Stimulated activated CD4-positive, alpha-beta T cell treated with anti-CD3 and anti-CD28 coated beads, Interleukin-12 subunit alpha, Interleukin-12 subunit beta, amount 100 ng/mL, for 24 hours (primary cell): ENCODE measurements at regions not wholly inside any gene's neighbourhood (a gene's known extent, or its start where the extent isn't known, plus 50 kb on each side); places are given as distances from the start of the nearest gene placed in this dataset.

Experiments used
- DNase-seq, 2 experiments: peaks; one replicate each; pipeline ENCODE4 v3.0.0-alpha.2; 2020; ENCODE audit warnings: low read depth in 2 of 2

DNA sequence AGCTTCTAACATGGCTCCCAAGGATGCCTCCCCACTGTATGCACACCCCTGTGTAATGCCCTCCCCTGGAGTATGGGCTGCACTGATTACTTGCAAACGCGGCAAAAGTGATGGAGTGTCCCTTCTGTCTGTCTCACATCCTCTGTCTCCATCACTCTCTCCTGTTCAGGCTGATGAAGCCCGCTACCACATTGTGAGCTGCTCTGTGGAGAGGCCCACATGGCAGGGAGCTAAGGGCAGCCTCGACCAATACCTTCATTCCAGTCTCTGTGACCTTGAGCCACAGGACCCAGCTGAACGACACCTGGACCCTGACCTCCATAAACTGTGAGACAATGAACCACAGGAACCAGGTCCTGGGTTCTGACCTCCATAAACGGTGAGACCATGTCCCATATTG is 154.1 kb upstream of the ETV3 start:
- no peak for DNase-seq

DNA sequence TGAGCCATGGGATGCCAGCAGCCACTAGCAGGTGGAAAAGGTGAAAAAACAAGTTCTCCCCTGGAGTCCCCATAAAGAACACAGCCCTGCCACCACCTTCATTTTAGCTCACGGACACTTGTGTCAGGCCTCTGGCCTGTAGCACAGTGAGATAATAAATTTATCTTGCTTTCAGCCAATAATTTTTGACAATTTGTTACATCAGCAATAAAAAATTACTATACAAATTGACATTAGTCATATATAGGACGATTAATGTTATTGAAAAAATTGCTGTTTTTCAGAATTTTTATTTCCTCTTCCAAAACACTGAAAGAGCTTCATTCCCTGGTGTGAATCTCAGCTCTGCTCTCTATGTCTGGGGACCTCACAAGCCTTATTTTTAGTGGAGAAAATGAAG is 152.9 kb upstream of the ETV3 start:
- no peak for DNase-seq

DNA sequence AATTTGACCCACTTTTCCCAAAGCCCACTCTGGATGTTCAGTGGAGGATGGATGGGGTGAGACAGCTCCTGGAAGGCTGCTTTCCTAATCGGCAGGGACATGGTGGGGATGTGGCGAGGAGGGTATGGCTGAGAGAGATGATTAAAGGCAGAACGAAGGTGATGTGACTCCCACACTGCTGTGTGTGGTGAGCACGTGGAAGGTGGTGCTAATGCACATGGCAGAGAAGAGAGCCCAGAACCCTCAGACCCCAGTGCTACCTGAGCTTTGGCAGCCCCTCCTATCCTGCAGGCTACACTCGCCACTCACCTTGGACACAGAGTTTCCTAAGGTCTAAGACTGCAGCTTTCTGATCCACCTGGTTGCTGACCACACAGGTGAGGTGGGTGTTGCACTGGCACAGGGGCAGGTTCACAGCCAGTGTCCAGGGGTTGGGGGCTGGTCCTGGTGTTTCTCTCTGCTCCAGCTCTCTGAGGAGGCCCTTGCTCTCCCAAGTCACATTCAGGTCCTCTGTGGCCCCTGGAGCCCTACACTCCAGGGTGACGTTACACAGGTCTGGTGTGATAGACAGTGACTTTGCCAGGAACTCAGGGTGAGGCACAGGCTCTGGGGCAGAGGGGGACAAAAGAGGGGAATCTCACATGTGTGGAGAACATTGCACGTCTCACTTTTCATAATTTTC is 151.4 kb upstream of the ETV3 start:
- DNase-seq = no peak

DNA sequence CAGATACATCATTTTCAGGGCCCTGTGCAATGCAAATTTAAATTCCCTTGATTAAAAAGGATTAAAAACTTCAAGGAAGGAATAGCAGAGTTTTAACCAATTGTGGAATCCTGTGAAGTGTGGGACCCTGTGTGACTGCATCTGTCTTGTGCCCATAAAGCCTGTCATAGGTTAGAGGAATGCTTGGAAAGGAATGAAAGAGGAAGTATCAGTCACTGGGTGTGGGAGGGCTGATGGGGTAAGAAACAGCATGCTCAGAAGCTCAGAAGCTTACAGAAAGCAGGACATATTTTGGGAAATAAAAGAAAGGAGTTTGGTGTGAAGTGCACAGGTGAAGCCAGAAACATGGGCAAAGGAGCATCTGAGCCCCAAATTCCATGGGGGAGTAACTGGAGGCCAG is 150.8 kb upstream of the ETV3 start:
- DNase-seq = no peak

DNA sequence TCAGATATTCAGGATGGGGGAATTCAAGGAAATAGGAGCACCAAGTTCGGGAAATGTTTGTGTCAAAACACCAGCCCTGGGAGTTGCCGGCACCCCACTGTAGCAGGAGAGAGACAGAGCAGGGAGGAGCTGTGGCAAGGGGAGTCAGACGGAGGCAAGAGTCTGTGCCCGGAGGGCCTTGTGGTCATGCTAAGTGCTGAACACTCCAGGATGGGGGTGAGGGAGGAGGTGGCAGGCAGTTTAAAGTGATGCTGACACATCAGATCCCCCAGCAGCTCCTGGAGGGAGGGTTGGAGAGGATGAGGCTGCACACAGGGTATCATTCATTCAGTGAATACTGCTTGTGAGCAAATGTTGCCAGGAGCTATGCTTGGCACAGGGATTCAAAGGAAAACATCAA is 150.3 kb upstream of the ETV3 start:
- no peak for DNase-seq

DNA sequence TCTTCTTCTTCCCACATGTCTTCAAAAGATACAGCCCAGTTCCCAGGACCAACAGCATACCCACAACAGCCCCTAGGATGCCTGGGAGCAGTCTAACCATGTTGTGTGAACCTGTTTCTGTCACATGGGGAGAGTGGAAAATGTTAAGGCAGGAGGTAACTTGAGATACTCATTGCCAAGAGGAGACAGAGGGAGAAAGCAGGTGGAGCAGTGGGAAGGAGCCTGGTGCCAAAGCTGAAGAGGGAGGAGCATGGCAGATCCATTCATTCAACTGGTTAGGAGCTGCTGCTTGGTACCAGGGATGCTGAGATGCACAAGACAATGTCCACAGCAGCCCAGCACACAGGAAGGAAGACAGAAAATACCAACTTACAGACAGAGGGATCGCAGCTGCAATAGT is 149.8 kb upstream of the ETV3 start:
- no peak for DNase-seq

DNA sequence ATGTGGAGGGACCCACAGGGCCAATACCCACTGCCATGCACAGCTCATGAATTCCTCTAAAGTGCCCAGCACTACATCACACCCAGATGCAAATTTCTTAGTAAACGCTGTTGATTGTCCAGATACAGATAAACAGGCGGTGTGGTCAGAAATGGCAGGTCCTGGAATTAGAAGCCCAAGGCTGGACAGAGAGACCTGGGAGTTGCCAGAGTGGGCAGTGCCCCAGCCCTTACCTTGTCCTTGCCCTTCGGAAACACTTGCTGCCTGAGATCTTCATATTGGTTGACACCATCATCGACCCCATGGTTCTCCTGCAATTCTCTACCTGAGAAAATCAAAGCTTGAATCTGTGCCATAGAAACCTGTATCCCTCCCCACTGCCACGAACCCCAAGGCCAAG is 149.3 kb upstream of the ETV3 start:
- no peak for DNase-seq

DNA sequence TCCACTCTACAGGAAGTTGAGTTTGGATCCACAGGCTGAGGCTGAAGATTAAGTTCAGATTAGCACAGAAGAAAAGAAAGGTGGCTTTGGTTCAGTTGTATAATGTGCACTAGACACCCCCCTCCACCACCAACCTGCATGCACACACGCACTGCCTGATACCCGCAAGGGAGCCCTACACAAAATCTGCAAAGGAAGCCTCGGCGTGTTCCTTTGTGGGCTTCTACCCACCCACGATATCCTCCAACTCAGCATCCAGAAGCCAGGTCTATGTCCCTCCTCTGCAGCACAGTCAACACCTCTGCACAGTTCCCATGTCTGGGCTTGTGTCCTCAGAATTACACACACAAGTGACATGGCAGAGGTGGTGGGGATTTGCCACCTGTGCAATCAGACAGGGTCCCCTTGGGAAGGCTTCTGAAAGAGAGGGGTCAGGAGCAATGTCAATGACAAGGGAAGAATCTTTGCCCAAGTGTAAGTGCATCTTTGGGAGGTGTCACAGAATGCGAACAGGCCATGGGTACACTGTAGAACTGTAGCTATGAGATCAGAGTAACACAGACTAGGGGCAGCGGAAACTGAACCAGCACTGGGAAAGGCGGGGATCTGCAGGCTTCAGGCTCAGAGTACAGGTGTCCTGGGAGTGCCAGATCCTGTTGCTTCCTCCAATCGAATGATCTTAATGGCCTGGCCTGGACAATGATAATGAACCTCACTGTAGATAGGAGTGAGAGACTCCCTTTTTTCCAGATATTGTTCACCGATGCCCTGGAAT is 148.6 kb upstream of the ETV3 start:
- no peak for DNase-seq

DNA sequence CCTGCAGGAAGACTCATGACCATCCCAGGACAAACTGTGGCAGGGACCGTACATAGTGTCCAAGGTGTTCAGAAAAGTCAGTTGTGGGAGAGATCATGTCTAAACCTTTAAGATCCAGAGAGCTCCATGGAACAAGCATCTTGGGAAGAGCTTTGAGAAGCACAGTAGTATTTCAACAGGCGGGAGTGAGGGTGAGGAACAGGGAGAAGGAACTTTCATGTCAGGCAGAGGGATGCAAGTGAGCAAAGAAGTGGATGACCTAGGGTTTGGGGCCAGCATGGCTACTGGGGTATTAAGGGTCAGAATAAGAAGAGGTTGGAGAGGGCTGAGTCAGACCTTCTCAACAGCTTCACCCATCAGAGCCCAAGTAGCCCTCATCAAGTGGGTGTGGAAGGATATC is 147.9 kb upstream of the ETV3 start:
- DNase-seq = no peak

DNA sequence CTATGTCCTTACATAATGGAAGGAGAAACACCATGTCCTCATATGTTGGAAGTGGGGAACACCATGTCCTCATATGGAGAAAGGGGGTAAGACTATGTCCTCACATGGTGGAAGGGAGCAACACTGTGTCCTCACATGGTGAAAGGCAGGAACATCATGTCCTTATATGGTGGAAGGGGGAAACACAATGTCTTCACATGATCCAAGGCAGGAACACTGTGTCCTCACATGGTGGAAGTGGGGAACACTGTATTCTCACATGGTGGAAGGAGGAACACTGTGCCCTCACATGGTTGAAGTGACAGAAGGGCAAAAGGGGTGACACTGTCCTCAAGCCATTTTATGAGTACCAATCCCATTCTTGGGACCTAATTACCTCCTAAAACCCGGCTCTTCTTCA is 146.3 kb upstream of the ETV3 start:
- DNase-seq = no peak

DNA sequence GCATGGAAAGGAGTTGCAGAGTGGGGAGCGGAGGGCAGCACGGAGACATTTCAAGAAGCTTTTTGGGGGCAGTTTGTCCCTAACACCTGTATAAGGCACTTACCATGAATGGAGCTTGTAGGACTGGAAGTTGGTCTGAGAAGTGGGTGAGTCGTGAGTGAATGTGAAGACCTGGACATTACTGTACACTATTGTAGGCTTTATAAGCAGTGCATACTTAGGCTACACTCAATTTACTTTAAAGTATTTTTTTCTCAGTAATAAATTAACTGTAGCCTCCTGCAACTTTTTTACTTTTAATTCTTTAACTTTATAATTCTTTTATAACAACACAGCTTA is 141.6 kb upstream of the ETV3 start:
- DNase-seq = no peak

DNA sequence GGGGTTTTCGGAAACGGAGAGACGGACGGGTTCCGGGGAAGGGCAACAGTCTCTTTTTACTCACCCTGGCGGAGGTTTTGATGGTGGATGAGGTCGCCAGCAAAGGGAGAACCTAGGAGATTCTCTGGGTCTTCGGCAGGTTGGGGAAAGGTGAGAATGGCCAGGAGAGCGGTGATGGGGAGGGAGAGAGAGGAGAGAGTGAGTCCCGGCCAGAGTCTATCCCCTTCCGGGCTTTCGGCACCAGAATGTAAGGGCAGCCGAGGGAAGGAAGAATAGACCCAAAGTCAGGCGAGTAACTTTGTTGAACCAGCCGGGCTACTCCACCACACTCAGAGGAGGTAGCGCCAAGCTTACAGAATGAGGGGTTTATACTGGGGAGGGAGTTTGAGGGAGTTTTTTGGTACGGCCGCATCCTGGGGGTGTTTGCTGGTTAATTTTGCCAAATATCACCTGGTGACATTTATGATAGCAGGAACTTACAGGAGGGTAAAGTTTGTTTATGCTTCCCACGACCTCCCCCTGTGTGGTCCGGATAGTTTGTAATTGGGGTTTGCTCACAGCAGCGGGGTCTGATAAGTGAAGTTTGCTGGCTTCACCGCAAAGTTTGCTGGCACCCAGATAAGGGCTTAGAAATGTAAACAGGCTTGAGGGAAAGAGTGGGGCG is 141.1 kb upstream of the ETV3 start:
- no peak for DNase-seq

DNA sequence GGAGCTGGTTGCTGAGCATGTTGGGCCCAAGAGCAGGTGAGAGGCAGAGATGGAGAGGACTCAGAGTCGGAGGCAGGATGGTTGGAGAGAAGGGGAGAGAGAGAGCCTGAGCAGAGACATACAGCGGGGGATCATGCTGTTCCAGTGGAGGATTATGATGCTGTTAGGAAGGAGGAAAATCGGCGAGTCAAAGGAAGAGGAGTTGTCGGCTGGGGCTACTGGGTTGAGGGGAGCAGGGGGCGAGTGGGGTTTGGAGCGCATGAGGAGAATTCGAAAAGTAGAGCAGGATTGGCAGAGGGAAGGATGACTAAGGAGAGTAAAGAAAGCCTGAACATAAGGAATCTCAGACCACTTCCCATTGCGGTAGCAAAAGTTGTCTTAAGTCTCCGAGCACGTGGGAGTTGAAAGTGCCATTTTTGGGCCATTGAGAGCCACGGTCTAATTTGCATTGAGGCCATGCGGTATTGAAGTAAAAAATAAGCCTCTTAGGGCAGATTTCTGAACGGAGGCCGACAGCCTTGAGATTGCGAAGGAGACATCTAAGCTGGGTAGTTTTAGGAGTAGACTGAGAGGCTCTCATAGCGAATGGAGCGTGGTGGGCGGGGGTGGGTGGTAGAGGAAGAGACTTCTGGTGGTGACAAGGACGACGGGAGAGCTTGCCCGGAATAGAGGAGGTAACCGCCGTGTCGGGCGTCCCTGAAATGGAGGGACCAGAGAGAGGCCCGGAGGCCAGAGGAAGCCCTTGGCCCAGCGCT is 140.4 kb upstream of the ETV3 start:
- DNase-seq = no peak

DNA sequence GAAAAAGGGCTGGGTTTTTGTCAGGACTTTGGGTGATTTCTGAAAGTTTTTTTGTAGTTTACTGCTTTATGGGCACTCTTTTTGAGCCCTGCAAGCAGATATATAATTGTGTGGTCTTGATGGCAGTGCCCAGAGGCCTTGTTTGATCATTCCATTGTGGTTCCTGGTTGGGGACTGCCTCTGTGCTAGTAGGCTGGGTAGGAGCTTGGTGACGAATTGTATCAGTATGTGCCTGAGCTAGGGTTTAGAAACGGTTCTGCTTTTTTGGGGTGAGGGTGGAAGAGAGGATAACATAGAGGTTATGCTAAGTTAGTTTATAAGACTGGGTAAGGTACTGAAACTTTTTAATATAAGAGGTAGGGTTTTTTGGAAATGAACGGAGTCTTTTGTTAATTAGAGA is 139.7 kb upstream of the ETV3 start:
- DNase-seq = no peak

DNA sequence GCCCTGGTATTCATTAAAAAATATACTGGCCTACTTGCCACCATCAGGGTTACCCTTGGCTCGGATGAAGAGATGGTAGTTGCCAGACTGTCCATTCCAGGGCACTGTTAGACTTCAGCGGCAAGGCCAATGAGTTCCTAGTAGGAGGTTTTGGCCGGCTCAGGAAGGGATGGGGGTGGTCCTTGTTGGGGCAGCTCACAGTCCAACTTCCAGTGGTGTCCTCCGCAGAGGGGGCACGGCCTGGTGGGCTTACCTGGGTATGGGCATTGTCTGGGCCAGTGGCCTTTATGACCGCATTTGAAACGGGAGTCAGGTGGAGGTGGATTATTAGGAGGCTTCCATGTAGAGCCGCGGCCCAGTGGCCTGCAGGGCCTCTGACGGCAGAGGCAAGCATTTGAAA is 139.1 kb upstream of the ETV3 start:
- no peak for DNase-seq

DNA sequence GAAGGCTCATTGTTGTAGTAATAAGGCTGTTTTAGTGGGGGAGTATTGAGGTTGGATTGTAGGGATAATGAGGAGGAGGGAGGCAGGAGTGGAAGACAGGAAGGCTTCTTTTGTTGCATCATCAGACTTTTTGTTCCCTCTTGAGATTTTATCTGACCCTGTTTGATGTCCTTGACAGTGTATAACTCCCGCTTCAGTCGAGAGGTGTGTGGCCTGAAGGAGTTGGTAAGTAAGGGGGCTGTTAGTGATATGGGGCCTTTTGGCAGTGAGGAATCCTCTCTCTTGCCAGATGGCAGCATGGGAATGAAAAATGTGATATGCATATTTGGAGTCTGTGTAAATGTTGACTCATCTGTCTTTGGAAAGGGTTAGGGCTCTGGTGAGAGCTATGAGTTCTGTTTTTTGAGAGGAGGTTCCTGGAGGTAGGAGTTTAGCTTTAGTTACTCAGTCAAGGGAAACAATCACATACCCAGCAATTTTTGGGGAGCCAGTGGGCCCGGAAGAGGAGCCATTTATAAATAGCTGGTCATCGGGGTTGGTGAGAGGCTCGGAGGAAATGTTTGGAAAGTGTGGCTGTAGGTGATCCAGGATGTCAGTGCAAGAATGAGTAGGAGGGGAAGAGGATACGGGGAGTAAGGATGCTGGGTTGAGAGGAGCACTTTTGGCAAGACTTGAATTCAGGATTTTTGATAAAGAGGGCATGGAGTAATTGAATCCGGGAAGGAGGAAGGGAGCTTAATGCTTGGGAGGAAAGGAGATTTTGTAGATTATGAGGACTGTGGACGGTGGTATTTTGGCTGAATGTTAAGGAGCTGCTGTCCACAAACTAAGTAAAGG is 136.7 kb upstream of the ETV3 start:
- DNase-seq = no peak

DNA sequence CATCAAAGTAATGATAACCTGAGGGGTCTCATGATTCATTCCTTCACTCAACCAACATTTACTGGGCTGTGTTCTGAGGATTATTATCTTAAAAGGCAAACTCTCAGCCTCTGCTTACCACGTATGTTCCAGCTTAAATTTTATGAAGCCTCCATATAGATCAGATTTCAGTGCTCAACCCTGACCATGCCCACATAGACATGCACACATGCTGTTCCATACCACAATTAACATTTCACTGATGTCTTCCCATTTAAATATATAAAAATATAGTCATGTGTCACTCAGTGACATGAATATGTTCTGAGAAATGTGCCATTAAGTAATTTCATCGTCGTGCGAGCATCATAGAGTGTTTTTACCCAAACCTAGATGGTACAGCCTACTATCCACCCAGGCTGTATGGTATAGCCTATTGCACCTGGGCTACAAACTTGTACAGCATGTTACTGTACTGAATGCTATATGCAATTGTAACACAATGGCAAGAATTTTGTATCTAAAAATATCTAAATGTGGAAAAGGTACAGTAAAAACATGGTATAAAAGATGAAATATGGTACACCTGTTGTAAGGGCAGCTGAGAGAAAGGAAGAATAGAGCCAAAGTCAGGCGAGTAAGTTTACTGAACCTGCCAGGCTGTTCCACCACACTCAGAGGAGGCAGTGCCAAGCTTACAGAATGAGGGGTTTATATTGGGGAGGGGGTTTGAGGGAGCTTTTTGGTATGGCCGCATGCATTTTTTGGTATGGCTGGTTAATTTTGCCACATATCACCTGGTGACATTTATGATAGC is 134.7 kb upstream of the ETV3 start:
- no peak for DNase-seq

DNA sequence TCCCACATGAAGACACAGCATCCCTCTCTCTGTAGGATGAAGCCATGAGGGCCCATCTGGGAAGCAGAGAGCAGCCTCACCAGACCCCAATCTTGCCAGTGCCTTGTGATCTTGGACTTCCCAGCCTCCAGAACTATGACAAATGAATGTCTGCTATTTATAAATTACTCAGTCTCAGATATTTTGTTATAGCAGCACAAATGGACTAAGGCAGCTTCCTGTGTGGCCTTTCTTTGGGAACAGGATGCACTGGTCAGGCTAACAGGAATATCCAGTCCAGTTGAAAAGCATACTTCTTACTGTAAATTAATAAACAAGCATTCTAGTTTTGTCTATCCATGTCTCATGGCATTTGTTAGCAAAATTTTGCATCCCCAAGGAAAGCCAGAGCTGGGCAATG is 134.1 kb upstream of the ETV3 start:
- DNase-seq = no peak

DNA sequence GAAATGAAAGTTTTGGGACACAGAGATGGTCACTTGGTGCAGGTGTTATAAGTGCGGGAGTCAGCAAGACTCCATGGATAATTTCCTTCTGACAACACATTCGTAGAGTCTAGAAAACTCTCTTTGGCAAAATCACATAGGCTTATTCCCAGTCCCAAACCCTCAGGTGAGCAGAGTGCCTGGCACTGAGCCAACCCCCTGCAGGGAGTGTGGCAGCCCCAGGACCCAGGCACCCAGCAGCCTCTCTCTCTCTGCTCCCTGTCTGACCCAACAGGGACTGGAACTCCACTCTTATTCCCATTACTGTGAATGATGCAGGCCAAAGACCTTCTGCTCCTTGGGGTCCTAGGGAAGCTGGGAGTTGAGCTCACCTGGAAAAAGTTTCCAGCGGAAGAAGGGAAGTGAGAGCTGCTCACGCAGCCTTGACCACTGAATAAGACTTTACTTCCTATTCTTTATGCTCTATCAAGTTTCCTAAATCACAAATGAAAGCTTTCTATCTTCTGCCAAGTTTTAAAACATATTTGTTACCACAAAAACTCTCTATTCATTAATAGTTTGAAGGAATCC is 132.6 kb upstream of the ETV3 start:
- no peak for DNase-seq

DNA sequence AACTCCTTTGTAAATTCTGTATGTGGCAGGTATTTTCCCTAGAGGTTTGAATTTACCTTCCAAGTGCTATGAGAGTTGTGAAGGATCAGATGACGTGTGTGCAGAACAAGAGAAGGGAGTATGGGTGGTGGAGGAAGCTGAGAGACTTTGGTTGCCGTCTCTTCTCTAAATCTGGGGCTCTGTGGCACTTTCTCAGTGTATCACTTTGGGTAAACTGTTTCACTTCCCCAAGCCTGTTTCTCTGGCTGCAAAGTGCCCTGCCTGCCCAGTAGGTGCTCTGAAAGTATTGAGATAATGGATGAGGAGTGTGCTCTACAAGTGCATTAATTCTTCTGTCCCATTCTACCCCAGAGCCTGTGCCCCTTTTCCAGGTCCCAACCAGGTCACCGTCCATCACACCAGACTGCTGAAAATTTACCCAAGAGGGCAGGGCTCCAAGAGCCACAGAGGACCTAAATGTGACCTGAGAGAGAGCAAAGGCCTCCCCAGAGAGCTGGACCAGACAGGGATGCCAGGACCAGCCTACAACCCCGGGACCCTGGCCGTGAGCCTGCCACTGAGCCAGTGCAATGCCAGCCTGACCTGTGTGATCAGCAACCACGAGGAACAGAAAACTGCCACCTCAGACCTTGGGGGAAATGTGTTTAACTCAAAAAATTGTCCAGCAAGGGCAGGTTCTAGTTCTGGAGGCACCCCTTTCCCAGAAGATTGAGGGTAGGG is 131.6 kb upstream of the ETV3 start:
- DNase-seq = no peak
